ENCODE measurements at regions not wholly inside any gene's neighbourhood (a gene's known extent, or its start where the extent isn't known, plus 50 kb on each side); places are given as distances from the start of the nearest gene placed in this dataset.

DNA sequence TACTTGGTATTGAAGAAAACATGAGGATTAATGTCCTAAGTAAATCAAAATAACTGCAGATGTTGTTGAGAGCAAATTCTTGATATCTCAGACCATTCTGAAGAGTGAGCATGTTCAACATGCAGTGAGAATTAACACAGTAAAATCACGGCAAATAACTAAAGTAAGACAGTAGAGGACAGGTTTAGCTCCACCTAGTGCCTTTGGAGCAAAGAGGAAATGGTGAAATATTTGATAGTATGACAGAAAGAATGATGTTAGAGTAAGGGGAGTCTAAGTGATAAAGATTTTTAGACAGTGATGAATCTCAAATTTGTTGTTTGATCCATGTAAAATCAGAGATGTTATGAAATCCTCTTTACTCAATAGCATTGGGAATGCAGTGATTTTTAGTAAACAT, 424.2 kb downstream of the TMEM161B start:
- TF ChIP-seq, protein P1, sequence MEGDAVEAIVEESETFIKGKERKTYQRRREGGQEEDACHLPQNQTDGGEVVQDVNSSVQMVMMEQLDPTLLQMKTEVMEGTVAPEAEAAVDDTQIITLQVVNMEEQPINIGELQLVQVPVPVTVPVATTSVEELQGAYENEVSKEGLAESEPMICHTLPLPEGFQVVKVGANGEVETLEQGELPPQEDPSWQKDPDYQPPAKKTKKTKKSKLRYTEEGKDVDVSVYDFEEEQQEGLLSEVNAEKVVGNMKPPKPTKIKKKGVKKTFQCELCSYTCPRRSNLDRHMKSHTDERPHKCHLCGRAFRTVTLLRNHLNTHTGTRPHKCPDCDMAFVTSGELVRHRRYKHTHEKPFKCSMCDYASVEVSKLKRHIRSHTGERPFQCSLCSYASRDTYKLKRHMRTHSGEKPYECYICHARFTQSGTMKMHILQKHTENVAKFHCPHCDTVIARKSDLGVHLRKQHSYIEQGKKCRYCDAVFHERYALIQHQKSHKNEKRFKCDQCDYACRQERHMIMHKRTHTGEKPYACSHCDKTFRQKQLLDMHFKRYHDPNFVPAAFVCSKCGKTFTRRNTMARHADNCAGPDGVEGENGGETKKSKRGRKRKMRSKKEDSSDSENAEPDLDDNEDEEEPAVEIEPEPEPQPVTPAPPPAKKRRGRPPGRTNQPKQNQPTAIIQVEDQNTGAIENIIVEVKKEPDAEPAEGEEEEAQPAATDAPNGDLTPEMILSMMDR (conservative IDR thresholded peaks at IDR 0.05 in 1 of 2, IDR thresholded peaks at IDR 0.05 in 1 of 2; ENCODE audit: extremely low read depth in 1 of 2, insufficient read depth in 1 of 2, low read depth in 1 of 2, low read length in 2 of 2): peak in 1 of 2 donors; percentile 26
- no peak for TF ChIP-seq EZH2 (IDR thresholded peaks at IDR 0.05; ENCODE audit: borderline replicate concordance, low read length)
